EL (cell line): ENCODE measurements at regions not wholly inside any gene's neighbourhood (a gene's known extent, or its start where the extent isn't known, plus 50 kb on each side); places are given as distances from the start of the nearest gene placed in this dataset.
"Not testable (repeated sequence)": the region's sequence is repeated elsewhere in the genome, so short reads cannot be mapped to it uniquely, and the experiment has no call there.

Experiments
- DNase-seq: peaks from one replicate; pipeline ENCODE4 v3.0.0-alpha.2; 2016

- DNase-seq = no peak
Measured at GRCh38 chr5:112534611-112535255, 115.7 kb upstream of the EPB41L4A start.

- DNase-seq = no peak
Measured at GRCh38 chr5:112535356-112535755, 116.3 kb upstream of the EPB41L4A start.

- DNase-seq = not testable (repeated sequence)
Measured at GRCh38 chr5:112544558-112544957, 125.5 kb upstream of the EPB41L4A start.

- DNase-seq = no peak
Measured at GRCh38 chr5:112546946-112547592, 128.0 kb upstream of the EPB41L4A start.

- DNase-seq = peak; percentile 26
Measured at GRCh38 chr5:112548246-112548881, 129.3 kb upstream of the EPB41L4A start.

GRCh38 chr5:112549127-112549526, 130.1 kb upstream of the EPB41L4A start:
- no peak for DNase-seq

GRCh38 chr5:112549605-112550166, 130.6 kb upstream of the EPB41L4A start:
- DNase-seq = no peak

- DNase-seq = peak; percentile 54
Measured at GRCh38 chr5:112551419-112552032, 132.4 kb upstream of the EPB41L4A start.

- DNase-seq = no peak
Measured at GRCh38 chr5:112552216-112552615, 133.1 kb upstream of the EPB41L4A start.

GRCh38 chr5:112552791-112553190, 133.7 kb upstream of the EPB41L4A start:
- no peak for DNase-seq

- DNase-seq = peak; percentile 21
Measured at GRCh38 chr5:112554101-112554977, 135.3 kb upstream of the EPB41L4A start.

- DNase-seq = no peak
Measured at GRCh38 chr5:112555197-112555596, 136.1 kb upstream of the EPB41L4A start.

- peak; percentile 50 for DNase-seq
Measured at GRCh38 chr5:112555691-112556090, 136.6 kb upstream of the EPB41L4A start.

GRCh38 chr5:112559501-112559900, 140.4 kb upstream of the EPB41L4A start:
- DNase-seq = peak; percentile 32

- DNase-seq = no peak
Measured at GRCh38 chr5:112560371-112560770, 141.3 kb upstream of the EPB41L4A start.

GRCh38 chr5:112563169-112563826, 144.2 kb upstream of the EPB41L4A start:
- no peak for DNase-seq

- no peak for DNase-seq
Measured at GRCh38 chr5:112566251-112566650, 147.2 kb upstream of the EPB41L4A start.

- DNase-seq = no peak
Measured at GRCh38 chr5:112569596-112569995, 150.5 kb upstream of the EPB41L4A start.

- no peak for DNase-seq
Measured at GRCh38 chr5:112570708-112571444, 151.8 kb upstream of the EPB41L4A start.

- DNase-seq = no peak
Measured at GRCh38 chr5:112573441-112573840, 154.4 kb upstream of the EPB41L4A start.

- no peak for DNase-seq
Measured at GRCh38 chr5:112574536-112574935, 155.5 kb upstream of the EPB41L4A start.
